ENCODE measurements at regions not wholly inside any gene's neighbourhood (a gene's known extent, or its start where the extent isn't known, plus 50 kb on each side); places are given as distances from the start of the nearest gene placed in this dataset.

DNA sequence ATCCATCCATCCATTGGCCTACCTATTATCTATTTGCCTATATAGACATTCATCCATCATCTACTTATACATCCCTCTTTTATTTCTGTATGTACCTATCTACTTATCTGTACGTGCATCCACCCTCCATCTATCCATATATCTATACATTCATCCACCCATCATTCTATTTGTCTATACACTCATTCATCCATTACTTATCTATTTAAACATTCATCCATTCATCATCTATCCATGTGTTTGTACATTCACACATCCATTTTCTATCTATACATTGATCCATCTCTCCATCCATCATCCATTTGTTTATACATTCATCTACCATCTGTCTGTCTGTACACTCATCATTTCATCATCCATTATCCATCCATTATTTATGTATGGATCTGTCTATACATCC, 365.7 kb upstream of the RBFOX1 start:
- Histone ChIP-seq H3K9me3 (no peaks in the 10 kb centered on the region), H3K27me3 (no peaks in the 10 kb centered on the region), H3K36me3 (no peaks in the 10 kb centered on the region), H3K27ac (no peak overlapping the region), H3K4me1 (no peaks in the 10 kb centered on the region), H3K4me3 (no peak overlapping the region)
- TF ChIP-seq POLR2A (IDR thresholded peaks at IDR 0.05) (no peak), POLR2AphosphoS5 (IDR thresholded peaks at IDR 0.05) (no peak), CTCF (IDR thresholded peaks at IDR 0.05) (no peak)
- DNase-seq (ENCODE audit: low spot score in 2 of 2): no peak
- intact Hi-C loops (cut with DNase I; ENCODE audit: low total_unique reads): no loop called here

- Histone ChIP-seq H3K27ac (no peak overlapping the region), H3K36me3 (no peaks in the 10 kb centered on the region), H3K27me3 (no peaks in the 10 kb centered on the region), H3K4me3 (no peak overlapping the region), H3K4me1 (no peaks in the 10 kb centered on the region), H3K9me3 (no peaks in the 10 kb centered on the region)
- intact Hi-C loops (cut with DNase I; ENCODE audit: low total_unique reads): no loop called here
- no peak for DNase-seq (ENCODE audit: low spot score in 2 of 2)
- TF ChIP-seq CTCF (IDR thresholded peaks at IDR 0.05) (no peak), POLR2AphosphoS5 (IDR thresholded peaks at IDR 0.05) (no peak), POLR2A (IDR thresholded peaks at IDR 0.05) (no peak)
Measured at GRCh38 chr16:6964679-6965078, 368.0 kb upstream of the RBFOX1 start.

DNA sequence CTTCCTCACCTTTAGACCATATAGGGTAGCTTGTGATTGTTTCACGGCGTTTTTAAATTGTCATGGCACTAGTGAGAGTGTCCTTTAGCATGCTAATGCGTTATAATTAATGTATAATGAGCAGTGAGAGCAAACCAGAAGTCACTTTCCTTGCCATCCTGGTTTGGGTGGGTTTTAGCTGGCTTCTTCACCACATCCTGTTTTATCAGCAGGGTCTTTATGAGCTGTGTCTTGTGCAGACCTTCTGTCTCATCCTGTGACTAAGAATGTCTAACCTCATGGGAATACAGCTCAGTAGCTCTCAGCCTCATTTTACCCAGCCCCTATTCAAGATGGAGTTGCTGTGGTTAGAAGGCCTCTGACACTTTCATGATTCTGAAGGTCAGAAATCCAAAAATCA, 370.9 kb upstream of the RBFOX1 start:
- no peak for TF ChIP-seq POLR2A (IDR thresholded peaks at IDR 0.05)
- no peak for TF ChIP-seq POLR2AphosphoS5 (IDR thresholded peaks at IDR 0.05)
- TF ChIP-seq CTCF (IDR thresholded peaks at IDR 0.05): no peak
- no peak overlapping the region for H3K4me3 ChIP-seq
- DNase-seq (ENCODE audit: low spot score in 2 of 2): no peak
- no peak overlapping the region for H3K27ac ChIP-seq
- no peaks in the 10 kb centered on the region for H3K9me3 ChIP-seq
- intact Hi-C loops (cut with DNase I; ENCODE audit: low total_unique reads): no loop called here
- no peaks in the 10 kb centered on the region for H3K27me3 ChIP-seq
- H3K36me3 ChIP-seq: no peaks in the 10 kb centered on the region
- H3K4me1 ChIP-seq: no peaks in the 10 kb centered on the region

DNA sequence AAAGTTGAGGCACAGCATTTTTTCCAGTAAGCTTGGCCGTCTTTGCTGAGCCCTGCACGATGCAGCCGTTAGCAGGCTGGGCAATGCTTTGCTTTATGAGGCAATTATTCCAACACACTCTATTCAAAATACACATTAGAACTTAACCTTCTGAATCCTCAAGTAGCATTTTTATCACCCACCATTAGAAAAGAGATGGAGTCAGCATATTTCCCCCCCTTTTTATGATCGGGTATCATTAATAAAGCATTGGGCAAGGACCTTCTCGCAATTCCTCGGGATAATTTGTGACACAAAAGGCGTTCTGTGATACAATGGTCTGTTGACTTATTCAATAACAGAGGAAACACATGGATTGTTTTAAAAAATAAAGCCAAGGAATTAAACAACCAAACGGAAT, 374.5 kb upstream of the RBFOX1 start:
- H3K4me1 ChIP-seq: no peaks in the 10 kb centered on the region
- no peaks in the 10 kb centered on the region for H3K36me3 ChIP-seq
- no peaks in the 10 kb centered on the region for H3K27me3 ChIP-seq
- TF ChIP-seq POLR2AphosphoS5 (IDR thresholded peaks at IDR 0.05) (no peak), POLR2A (IDR thresholded peaks at IDR 0.05) (no peak), CTCF (IDR thresholded peaks at IDR 0.05) (no peak)
- H3K27ac ChIP-seq: no peak overlapping the region
- intact Hi-C loops (cut with DNase I; ENCODE audit: low total_unique reads): no loop called here
- no peak overlapping the region for H3K4me3 ChIP-seq
- no peaks in the 10 kb centered on the region for H3K9me3 ChIP-seq
- DNase-seq (ENCODE audit: low spot score in 2 of 2): no peak

DNA sequence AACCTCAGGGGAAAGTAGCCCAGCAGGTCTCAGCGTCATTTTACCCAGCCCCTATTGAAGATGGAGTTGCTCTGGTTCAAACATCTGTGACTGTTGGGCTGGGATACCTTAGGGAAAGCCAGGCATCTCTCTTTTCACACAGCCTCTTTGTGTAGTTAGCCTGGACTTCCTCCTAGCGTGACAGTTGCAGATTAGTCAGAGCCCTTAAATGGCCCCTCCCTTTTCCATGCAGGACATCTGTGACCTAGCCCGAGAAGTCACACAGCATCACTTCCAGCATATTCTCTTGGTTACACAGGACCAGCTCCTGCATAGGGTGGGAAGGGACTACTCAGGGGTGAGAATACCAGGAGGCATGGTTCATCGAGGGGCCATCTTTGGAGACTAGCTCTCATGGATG, 375.0 kb upstream of the RBFOX1 start:
- Histone ChIP-seq H3K4me1 (no peaks in the 10 kb centered on the region), H3K27ac (no peak overlapping the region), H3K9me3 (no peaks in the 10 kb centered on the region), H3K27me3 (no peaks in the 10 kb centered on the region), H3K36me3 (no peaks in the 10 kb centered on the region), H3K4me3 (no peak overlapping the region)
- no peak for DNase-seq (ENCODE audit: low spot score in 2 of 2)
- TF ChIP-seq POLR2A (IDR thresholded peaks at IDR 0.05): no peak
- no peak for TF ChIP-seq CTCF (IDR thresholded peaks at IDR 0.05)
- no peak for TF ChIP-seq POLR2AphosphoS5 (IDR thresholded peaks at IDR 0.05)
- intact Hi-C loops (cut with DNase I; ENCODE audit: low total_unique reads): no loop called here

All from breast epithelium (tissue), 4 donors.